HG03066 (cell line): ENCODE measurements at regions not wholly inside any gene's neighbourhood (a gene's known extent, or its start where the extent isn't known, plus 50 kb on each side); places are given as distances from the start of the nearest gene placed in this dataset.

Source experiments
- ATAC-seq: cut with Tn5 transposase; IDR thresholded peaks from one replicate; pipeline ENCODE4 v1.9.1; 2021; ENCODE audit warnings: low read depth; ENCODE audit not compliant: unreplicated experiment

GRCh38 chr2:66318009-66318561 is 116.8 kb upstream of the MEIS1 start:
- ATAC-seq, result no peak

- no peak for ATAC-seq
These were observed 117.5 kb upstream of the MEIS1 start for GRCh38 chr2:66317268-66317890.

- ATAC-seq, result no peak
These were observed 128.4 kb upstream of the MEIS1 start for GRCh38 chr2:66306483-66306882.

GRCh38 chr2:66305718-66306117 is 129.2 kb upstream of the MEIS1 start:
- no peak for ATAC-seq

GRCh38 chr2:66303471-66303870 is 131.5 kb upstream of the MEIS1 start:
- ATAC-seq, result no peak

GRCh38 chr2:66301767-66302140 is 133.2 kb upstream of the MEIS1 start:
- ATAC-seq, result no peak

GRCh38 chr2:66301022-66301766 is 133.7 kb upstream of the MEIS1 start:
- no peak for ATAC-seq

GRCh38 chr2:66283787-66284186 is 151.1 kb upstream of the MEIS1 start:
- no peak for ATAC-seq

GRCh38 chr2:66281980-66282379 is 152.9 kb upstream of the MEIS1 start:
- ATAC-seq, result no peak

- no peak for ATAC-seq
These were observed 155.9 kb upstream of the MEIS1 start for GRCh38 chr2:66279024-66279423.

GRCh38 chr2:66275984-66276383 is 158.9 kb upstream of the MEIS1 start:
- ATAC-seq, result no peak

- ATAC-seq, result no peak
These were observed 160.9 kb upstream of the MEIS1 start for GRCh38 chr2:66273933-66274490.

- no peak for ATAC-seq
These were observed 162.2 kb upstream of the MEIS1 start for GRCh38 chr2:66272751-66273150.

GRCh38 chr2:66271777-66272176 is 163.1 kb upstream of the MEIS1 start:
- no peak for ATAC-seq

GRCh38 chr2:66270247-66270646 is 164.7 kb upstream of the MEIS1 start:
- no peak for ATAC-seq

GRCh38 chr2:66269166-66269565 is 165.8 kb upstream of the MEIS1 start:
- ATAC-seq, result no peak

- no peak for ATAC-seq
These were observed 166.2 kb upstream of the MEIS1 start for GRCh38 chr2:66268756-66269155.

- ATAC-seq, result no peak
These were observed 170.6 kb upstream of the MEIS1 start for GRCh38 chr2:66264354-66264753.

- ATAC-seq, result no peak
These were observed 179.1 kb upstream of the MEIS1 start for GRCh38 chr2:66255867-66256266.

GRCh38 chr2:66255136-66255535 is 179.8 kb upstream of the MEIS1 start:
- ATAC-seq, result no peak

GRCh38 chr2:66253066-66253465 is 181.9 kb upstream of the MEIS1 start:
- no peak for ATAC-seq

GRCh38 chr2:66252109-66252508 is 182.8 kb upstream of the MEIS1 start:
- ATAC-seq, result no peak
